22Rv1 (cell line): ENCODE measurements at regions not wholly inside any gene's neighbourhood (a gene's known extent, or its start where the extent isn't known, plus 50 kb on each side); places are given as distances from the start of the nearest gene placed in this dataset.

Experiments used
- H3K27ac ChIP-seq: fragments of 450-650 bp; 2 replicates; pipeline ENCODE4 v1.5.1; 2017
- CTCF ChIP-seq: fragments of 450-650 bp; IDR thresholded peaks from 2 replicates; pipeline ENCODE4 v1.5.1; 2017; ENCODE audit warnings: mild to moderate bottlenecking
- ZFX ChIP-seq: fragments of 450-650 bp; IDR thresholded peaks from 2 replicates; pipeline ENCODE4 v1.6.1; 2017; ENCODE audit warnings: antibody characterized with exemption, borderline replicate concordance

GRCh38 chr18:56460581-56460980, 177.8 kb downstream of the TXNL1 start:
- TF ChIP-seq ZFX (no peak), CTCF (no peak)
- no peak overlapping the region for H3K27ac ChIP-seq

DNA sequence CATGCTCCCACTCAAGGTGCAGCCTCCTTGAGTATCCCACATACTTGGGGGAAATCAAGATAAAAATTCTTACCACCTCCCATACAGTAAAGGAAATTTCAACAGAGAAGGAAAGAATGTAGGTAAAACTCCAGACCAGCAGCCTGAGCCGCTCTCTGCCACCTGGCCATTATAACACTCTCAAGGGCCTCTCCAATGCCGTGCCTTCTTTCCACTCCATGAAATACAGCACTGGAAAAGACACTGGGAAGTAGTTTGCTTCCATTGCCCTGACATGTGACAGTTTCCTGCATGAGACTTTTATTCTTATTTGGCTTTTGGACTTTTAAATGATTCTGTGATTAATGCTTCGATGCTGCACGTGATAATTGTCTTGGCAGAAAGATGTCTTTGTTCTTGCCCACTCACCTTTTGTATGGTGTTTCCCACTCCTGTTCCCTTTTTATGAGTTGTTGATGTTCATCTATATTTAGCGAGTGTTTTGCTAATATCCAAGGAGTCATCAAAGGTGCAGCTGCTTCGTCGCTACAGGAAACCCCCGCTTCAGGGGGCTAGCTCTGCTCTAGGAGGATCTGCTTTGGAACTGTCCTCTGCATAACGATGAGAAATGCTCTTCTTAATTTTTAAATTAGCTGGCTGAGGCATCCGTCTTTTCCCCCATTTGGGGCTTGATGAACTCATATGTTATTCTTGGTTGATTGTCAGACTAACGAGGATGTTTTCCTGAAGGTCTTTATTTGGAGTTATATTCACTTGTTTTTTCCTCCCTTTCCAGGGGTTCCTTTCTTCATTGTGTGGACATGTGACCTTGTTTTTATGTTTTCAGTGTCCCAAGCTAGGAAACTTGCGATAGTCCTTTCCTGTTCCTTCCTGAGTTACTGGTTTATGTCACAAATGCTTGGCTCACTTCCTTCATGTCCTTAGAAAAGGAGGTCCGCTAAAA, 179.4 kb downstream of the TXNL1 start:
- no peak for TF ChIP-seq CTCF
- no peak for TF ChIP-seq ZFX
- no peak overlapping the region for H3K27ac ChIP-seq

GRCh38 chr18:56455874-56456273, 182.5 kb downstream of the TXNL1 start:
- no peak overlapping the region for H3K27ac ChIP-seq
- TF ChIP-seq ZFX (no peak), CTCF (no peak)

- no peak for TF ChIP-seq ZFX
- no peak for TF ChIP-seq CTCF
Observed at GRCh38 chr18:56455141-56455540, 183.3 kb downstream of the TXNL1 start.

DNA sequence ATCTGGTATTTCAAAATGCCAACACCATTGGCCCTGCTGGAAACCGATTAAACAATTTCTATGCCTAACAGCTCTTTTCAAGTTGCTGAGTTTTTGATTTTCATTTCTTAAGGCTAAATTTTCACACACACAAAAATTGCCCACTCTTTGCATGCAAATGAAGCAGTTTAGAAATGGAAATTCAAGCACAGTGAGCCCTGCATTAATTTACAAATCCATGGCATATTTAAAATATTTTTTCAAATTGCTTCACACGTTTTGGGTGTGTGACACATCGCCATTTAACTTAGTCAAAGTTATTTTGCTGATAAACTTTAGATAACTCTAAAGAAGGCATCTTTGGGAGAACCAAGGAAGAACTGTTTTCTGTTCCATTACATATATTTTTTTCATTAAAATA, 184.8 kb downstream of the TXNL1 start:
- TF ChIP-seq CTCF: no peak
- no peak for TF ChIP-seq ZFX
- H3K27ac ChIP-seq: no peak overlapping the region

More at GRCh38 chr18:56455141-56455540, 183.3 kb downstream of the TXNL1 start:
- H3K27ac ChIP-seq: no peak overlapping the region

- TF ChIP-seq ZFX (no peak), CTCF (no peak)
- no peak overlapping the region for H3K27ac ChIP-seq
Observed at GRCh38 chr18:56451188-56451587, 187.2 kb downstream of the TXNL1 start.

DNA sequence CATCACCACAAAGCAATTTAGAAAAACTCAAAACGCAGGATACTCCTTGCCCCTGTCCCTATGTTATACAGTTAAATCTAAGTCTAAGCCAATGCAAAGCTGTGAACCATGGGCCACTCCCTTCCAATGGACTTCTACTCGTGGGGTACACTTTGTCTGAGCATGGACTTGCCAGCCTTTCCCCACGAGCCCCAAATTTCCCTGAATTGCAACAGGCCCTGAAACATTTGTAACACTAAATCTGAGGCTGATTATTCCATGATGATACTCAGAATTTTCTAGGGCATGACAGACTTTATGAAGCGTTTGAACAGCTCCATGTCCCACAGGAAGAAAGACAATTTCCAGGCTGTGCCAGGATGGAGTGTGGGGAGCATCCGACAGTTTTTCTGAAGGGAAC, 189.6 kb downstream of the TXNL1 start:
- H3K27ac ChIP-seq: no peak overlapping the region
- TF ChIP-seq ZFX: no peak
- no peak for TF ChIP-seq CTCF
